Nephron progenitor cell (in vitro differentiated cells): ENCODE measurements at regions not wholly inside any gene's neighbourhood (a gene's known extent, or its start where the extent isn't known, plus 50 kb on each side); places are given as distances from the start of the nearest gene placed in this dataset.

ENCODE experiments used
- DNase-seq: peaks from one replicate; pipeline ENCODE4 v3.0.0; 2021
- H3K27ac Mint-ChIP-seq: 2 replicates; pipeline ENCODE4 v1.8.0; 2021; ENCODE audit warnings: mild to moderate bottlenecking, moderate library complexity, mixed read lengths
- H3K27me3 Mint-ChIP-seq: 2 replicates; pipeline ENCODE4 v1.8.0; 2021; ENCODE audit warnings: mild to moderate bottlenecking, low read depth, mixed read lengths; ENCODE audit not compliant: poor library complexity
- H3K36me3 Mint-ChIP-seq: 2 replicates; pipeline ENCODE4 v1.8.0; 2021; ENCODE audit warnings: low read depth, mixed read lengths
- H3K4me1 Mint-ChIP-seq: 2 replicates; pipeline ENCODE4 v1.8.0; 2021; ENCODE audit warnings: mixed read lengths
- H3K4me3 Mint-ChIP-seq: 2 replicates; pipeline ENCODE4 v1.8.0; 2021; ENCODE audit warnings: mild to moderate bottlenecking, moderate library complexity, mixed read lengths
- H3K9me3 Mint-ChIP-seq: 2 replicates; pipeline ENCODE4 v1.8.0; 2021; ENCODE audit warnings: mild to moderate bottlenecking, moderate library complexity, mixed read lengths
- TF ChIP-seq, protein P1 (sequence below): fragments of 200-600 bp; sonication (generic); IDR thresholded peaks from 2 replicates; pipeline ENCODE4 v1.5.0; 2021; ENCODE audit warnings: antibody characterized with exemption

DNA sequence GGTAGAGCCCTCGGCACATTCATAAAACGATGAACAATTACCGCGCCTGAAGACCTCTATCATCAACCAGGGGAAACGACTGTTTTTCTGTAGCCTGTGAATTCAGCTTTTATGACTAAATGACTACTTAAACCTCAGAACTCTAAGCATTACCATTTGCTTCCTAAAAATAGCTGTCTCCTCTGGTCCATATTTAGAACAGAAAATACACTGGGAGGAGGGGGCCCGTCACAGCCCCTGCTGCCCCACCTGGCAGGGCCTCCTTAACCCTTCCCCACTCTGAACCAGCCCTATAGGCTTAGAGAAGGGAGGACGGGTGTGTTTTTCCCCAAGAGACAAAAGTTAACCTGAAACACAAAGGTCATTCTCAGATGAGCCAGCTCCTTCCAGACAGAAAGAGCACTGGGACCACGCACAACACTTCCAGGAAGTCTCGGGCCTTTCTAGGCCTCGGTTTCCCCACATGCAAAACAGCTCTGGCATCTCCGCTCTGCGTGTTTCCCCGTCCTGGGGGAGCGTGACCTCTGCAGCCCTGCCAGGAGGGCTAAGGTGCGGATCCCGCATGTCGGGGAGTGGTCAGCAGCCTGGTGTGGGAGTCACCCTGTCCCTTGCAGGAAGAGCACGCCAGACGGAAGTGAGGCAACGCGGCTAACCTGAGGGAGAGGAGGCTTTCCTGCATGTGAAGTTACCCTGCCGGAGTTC, 193.9 kb downstream of the DLL1 start:
- DNase-seq, result no peak
- Mint-ChIP-seq H3K27ac (peak overlapping the region; percentile 95), H3K4me3 (peak overlapping the region; percentile 55), H3K4me1 (peaks cover 59% of the 10 kb centered on the region), H3K36me3 (peaks cover 4% of the 10 kb centered on the region), H3K9me3 (peaks cover 16% of the 10 kb centered on the region), H3K27me3 (peaks cover under 1% of the 10 kb centered on the region)
- TF ChIP-seq, protein P1, sequence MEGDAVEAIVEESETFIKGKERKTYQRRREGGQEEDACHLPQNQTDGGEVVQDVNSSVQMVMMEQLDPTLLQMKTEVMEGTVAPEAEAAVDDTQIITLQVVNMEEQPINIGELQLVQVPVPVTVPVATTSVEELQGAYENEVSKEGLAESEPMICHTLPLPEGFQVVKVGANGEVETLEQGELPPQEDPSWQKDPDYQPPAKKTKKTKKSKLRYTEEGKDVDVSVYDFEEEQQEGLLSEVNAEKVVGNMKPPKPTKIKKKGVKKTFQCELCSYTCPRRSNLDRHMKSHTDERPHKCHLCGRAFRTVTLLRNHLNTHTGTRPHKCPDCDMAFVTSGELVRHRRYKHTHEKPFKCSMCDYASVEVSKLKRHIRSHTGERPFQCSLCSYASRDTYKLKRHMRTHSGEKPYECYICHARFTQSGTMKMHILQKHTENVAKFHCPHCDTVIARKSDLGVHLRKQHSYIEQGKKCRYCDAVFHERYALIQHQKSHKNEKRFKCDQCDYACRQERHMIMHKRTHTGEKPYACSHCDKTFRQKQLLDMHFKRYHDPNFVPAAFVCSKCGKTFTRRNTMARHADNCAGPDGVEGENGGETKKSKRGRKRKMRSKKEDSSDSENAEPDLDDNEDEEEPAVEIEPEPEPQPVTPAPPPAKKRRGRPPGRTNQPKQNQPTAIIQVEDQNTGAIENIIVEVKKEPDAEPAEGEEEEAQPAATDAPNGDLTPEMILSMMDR, result no peak

DNA sequence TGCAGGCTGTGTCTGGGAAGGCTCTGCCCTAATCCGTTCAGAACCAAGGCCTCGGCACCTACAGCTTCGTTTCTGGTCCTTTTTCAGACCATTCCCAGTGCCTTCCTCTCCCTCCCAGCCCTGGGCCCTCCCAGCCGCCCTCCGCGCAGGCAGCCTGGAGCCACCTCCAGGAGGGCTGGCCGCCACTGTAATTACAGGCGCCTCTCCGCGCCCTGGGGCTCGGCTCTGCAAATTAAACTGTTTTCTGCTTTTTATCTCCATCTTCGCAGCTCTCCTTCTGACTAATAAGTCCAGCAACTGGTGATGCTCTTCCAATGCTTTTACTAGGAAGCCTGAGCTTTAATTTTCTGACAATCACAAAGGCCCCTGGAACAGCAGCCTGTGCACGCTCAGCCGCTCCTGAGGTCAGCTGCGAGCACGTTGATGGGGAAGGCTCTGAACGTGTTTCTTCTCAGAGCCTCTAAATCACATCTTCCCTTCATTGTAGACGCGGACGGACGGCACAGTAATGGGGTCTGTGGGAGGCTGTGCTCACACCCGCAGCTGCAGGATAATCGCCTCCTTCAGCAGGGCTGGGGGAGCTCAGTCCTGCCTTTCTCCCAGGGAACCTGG, 194.6 kb downstream of the DLL1 start:
- peaks cover 4% of the 10 kb centered on the region for H3K36me3 Mint-ChIP-seq
- peak overlapping the region; percentile 95 for H3K27ac Mint-ChIP-seq
- no peaks in the 10 kb centered on the region for H3K27me3 Mint-ChIP-seq
- H3K9me3 Mint-ChIP-seq, result peaks cover 16% of the 10 kb centered on the region
- peaks cover 59% of the 10 kb centered on the region for H3K4me1 Mint-ChIP-seq
- H3K4me3 Mint-ChIP-seq, result peak overlapping the region; percentile 55
- DNase-seq, result peak; percentile 33
- TF ChIP-seq, protein P1, result no peak

DNA sequence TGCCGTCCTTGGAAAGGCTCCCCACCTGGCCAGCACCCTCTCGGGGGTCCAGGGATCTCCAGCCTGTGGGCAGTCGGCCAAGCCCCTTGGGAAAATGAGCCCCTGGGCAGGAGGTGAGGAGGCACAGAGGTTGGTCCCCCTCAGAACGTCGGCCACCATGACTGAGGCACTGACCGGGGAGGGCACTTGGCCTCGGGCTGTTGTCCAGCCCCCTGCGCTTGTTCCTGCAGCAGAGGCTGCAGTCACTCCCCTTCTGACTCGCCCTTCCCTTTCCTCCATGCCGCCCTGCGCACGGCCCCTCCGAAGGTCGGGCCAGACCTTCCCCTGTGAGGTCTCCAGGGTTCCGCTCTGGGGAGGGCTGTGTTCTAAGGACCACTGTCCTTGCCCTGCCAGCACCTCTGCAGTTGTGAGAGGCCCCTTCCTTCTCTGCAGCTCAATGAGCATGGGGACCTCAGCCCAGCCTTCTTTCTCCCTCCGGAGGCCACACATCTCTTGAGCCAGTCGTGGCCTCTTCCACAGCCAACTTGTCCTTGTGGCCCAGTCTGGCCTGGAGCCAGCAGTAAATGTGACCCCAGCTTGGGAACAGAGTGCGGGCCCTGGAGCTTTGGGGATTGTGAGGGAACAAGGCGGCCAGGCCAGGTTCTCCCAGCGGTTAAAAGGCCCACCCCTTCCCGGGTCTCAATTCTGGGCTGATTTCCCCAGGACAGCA, 195.5 kb downstream of the DLL1 start:
- Mint-ChIP-seq H3K4me3 (no peak overlapping the region), H3K27ac (peak overlapping the region; percentile 77), H3K36me3 (no peaks in the 10 kb centered on the region), H3K9me3 (peaks cover 8% of the 10 kb centered on the region), H3K27me3 (peaks cover 6% of the 10 kb centered on the region), H3K4me1 (peaks cover 60% of the 10 kb centered on the region)
- TF ChIP-seq, protein P1, result no peak
- no peak for DNase-seq

DNA sequence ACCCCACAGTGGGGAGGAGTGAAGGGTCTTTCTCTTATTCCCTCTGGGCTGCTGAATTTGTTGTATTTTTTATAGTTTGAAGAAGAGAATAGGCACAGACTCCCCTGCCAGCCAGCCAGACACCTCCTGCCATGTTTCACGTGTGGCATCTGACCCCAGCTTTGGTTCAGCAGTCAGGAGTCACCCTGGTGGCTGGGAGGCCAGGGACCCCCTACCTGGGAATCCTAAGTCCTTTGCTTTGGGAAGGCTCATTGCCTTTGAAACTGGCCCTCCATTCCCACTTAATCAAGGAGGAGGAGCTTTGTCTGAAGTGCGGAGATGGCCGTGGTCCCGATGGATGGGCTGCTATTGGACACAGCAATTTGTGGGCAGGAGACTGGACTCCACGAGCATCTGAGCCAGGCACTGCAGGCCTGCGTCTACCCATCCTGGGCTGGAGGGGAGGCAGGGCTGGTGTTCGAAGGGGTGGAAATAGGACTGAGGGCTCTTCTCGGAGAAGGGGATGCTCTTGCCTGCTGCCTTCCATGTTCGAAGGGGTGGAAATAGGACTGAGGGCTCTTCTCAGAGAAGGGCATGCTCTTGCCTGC, 196.1 kb downstream of the DLL1 start:
- DNase-seq, result no peak
- Mint-ChIP-seq H3K27ac (peak overlapping the region; percentile 13), H3K27me3 (peaks cover 12% of the 10 kb centered on the region), H3K4me3 (no peak overlapping the region), H3K9me3 (peaks cover 3% of the 10 kb centered on the region), H3K36me3 (no peaks in the 10 kb centered on the region), H3K4me1 (peaks cover 65% of the 10 kb centered on the region)
- TF ChIP-seq, protein P1, result no peak

DNA sequence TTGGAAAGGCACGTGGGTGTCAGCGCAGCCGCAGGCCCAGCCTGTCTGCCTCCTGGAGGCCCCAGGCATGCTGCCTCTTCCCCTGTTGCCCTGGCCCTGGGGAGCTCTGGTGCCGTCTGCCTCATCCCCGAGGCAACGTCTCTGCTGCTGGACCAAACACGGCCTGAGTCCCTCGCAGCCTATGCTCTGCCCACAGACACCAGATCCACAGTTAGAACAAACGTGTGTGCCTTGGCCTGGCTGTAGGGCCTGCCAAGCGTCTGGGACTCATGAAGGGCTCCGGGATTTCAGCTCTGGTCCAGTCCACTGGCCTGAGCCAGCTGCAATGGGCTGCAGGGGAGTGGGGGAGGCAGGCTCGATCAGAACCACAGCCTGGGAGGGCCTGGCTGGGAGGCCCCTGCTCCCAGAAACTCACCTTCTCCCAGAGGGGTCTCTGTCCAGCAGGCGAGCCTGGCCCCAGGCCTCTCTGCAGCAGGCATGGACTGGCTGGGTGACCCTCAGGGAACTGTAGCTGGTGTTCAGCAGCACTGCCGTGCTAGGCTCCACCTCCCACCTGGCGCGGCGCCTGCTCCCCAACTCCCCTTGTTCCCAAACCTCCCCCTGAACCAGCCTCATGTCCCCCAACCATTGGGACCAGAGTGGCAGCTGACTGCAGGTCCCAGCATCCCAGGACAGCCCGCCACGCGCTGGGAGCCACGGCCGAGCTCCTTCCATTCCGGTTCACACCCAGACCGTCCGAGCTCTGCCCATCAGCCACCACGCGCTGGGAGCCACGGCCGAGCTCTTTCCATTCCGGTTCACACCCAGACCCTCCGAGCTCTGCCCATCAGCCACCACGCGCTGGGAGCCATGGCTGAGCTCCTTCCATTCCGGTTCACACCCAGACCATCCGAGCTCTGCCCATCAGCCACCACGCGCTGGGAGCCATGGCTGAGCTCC, 197.0 kb downstream of the DLL1 start:
- no peaks in the 10 kb centered on the region for H3K9me3 Mint-ChIP-seq
- no peaks in the 10 kb centered on the region for H3K36me3 Mint-ChIP-seq
- H3K27ac Mint-ChIP-seq, result no peak overlapping the region
- peaks cover 65% of the 10 kb centered on the region for H3K4me1 Mint-ChIP-seq
- no peak for DNase-seq
- H3K27me3 Mint-ChIP-seq, result peaks cover 14% of the 10 kb centered on the region
- TF ChIP-seq, protein P1, result no peak
- no peak overlapping the region for H3K4me3 Mint-ChIP-seq
